ENCODE measurements at regions not wholly inside any gene's neighbourhood (a gene's known extent, or its start where the extent isn't known, plus 50 kb on each side); places are given as distances from the start of the nearest gene placed in this dataset.

DNA sequence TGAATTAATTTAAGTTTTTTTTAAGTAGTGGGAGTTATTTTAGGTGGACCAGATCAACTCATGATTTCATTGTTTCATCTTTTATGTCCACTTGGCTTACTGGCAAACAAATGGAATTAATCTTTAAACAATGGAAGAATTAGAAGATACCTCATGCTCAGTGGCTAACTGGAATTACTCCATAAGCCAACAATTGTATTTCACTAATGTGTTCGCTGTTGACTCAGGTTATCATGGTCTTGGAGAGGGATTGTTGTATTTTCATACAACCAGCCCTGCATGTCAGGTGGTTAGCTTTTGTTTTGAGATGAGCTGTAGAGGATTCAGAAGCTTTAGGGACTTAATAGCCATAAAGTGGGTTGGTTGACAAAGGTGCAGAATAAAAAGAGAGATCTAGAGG, 57.2 kb upstream of the HMCN1 start:
- Mint-ChIP-seq H3K4me3 (ENCODE audit: unreplicated experiment) (no peak overlapping the region), H3K36me3 (ENCODE audit: insufficient read depth, unreplicated experiment) (no peaks in the 10 kb centered on the region), H3K4me1 (ENCODE audit: low read depth, unreplicated experiment) (peaks cover 7% of the 10 kb centered on the region), H3K27me3 (ENCODE audit: insufficient read depth, unreplicated experiment) (no peaks in the 10 kb centered on the region), H3K9me3 (ENCODE audit: unreplicated experiment) (peaks cover 16% of the 10 kb centered on the region), H3K27ac (ENCODE audit: unreplicated experiment) (no peak overlapping the region)
- no peaks in the 10 kb centered on the region for H3K36me3 ChIP-seq (ENCODE audit: control insufficient read depth, insufficient read depth, low read length)
- no peaks in the 10 kb centered on the region for H3K27me3 ChIP-seq (replicated peaks; ENCODE audit: control insufficient read depth, insufficient read depth, low read length)
- ChIA-PET CTCF (no interaction called here), POLR2A (no interaction called here)
- H3K4me1 ChIP-seq, result peaks cover 12% of the 10 kb centered on the region; the same call in 1 of the 2 replicates
- no peak for DNase-seq
- no TSS peak for BruUV-seq (replicated peaks)
- TF ChIP-seq, protein P1, sequence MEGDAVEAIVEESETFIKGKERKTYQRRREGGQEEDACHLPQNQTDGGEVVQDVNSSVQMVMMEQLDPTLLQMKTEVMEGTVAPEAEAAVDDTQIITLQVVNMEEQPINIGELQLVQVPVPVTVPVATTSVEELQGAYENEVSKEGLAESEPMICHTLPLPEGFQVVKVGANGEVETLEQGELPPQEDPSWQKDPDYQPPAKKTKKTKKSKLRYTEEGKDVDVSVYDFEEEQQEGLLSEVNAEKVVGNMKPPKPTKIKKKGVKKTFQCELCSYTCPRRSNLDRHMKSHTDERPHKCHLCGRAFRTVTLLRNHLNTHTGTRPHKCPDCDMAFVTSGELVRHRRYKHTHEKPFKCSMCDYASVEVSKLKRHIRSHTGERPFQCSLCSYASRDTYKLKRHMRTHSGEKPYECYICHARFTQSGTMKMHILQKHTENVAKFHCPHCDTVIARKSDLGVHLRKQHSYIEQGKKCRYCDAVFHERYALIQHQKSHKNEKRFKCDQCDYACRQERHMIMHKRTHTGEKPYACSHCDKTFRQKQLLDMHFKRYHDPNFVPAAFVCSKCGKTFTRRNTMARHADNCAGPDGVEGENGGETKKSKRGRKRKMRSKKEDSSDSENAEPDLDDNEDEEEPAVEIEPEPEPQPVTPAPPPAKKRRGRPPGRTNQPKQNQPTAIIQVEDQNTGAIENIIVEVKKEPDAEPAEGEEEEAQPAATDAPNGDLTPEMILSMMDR (IDR thresholded peaks at IDR 0.05; ENCODE audit: insufficient read depth in 1 of 2, low read depth in 1 of 2, low read length in 1 of 2, severe bottlenecking in 1 of 2, unreplicated experiment in 1 of 2), result no peak
- intact Hi-C loops (cut with micrococcal nuclease; ENCODE audit: unreplicated experiment), result no loop called here
- H3K9me3 ChIP-seq, result no peaks in the 10 kb centered on the region
- H3K4me3 ChIP-seq (ENCODE audit: low read depth, low read length), result no peak overlapping the region

DNA sequence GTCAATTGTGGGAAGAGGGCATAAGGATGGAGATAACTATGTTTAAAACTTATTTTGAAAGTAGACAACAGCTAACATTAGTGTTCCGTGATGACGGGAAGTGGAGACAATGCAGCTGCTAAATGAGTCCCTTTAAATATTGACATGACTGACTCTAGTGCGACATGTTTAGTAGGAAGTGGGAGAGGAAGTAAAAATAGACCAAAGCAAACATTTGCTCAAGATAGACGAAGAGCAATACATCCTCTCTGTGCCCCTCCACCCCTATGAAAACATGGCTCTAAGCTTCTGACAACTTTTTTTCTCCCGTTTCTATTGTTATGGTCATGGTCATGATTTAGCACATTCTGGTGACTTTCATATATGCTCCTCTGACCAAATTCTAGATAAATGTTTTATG, 60.0 kb upstream of the HMCN1 start:
- no peaks in the 10 kb centered on the region for H3K9me3 ChIP-seq
- no peak overlapping the region for H3K4me3 ChIP-seq (ENCODE audit: low read depth, low read length)
- H3K27me3 ChIP-seq (replicated peaks; ENCODE audit: control insufficient read depth, insufficient read depth, low read length), result no peaks in the 10 kb centered on the region
- POLR2A ChIA-PET, result no interaction called here
- CTCF ChIA-PET, result interaction anchor here (1.2 kb wide), 1 partner anchor 504 kb away, joined by 5 read pairs; no protein-coding TSS in a partner anchor
- peaks cover 12% of the 10 kb centered on the region; the same call in 1 of the 2 replicates for H3K4me1 ChIP-seq
- BruUV-seq (replicated peaks), result no TSS peak
- no peak for DNase-seq
- peaks cover 7% of the 10 kb centered on the region for H3K4me1 Mint-ChIP-seq (ENCODE audit: low read depth, unreplicated experiment)
- H3K36me3 ChIP-seq (ENCODE audit: control insufficient read depth, insufficient read depth, low read length), result no peaks in the 10 kb centered on the region
- H3K9me3 Mint-ChIP-seq (ENCODE audit: unreplicated experiment), result peaks cover 20% of the 10 kb centered on the region
- H3K27me3 Mint-ChIP-seq (ENCODE audit: insufficient read depth, unreplicated experiment), result no peaks in the 10 kb centered on the region
- H3K27ac Mint-ChIP-seq (ENCODE audit: unreplicated experiment), result no peak overlapping the region
- no peaks in the 10 kb centered on the region for H3K36me3 Mint-ChIP-seq (ENCODE audit: insufficient read depth, unreplicated experiment)
- TF ChIP-seq, protein P1 (IDR thresholded peaks at IDR 0.05; ENCODE audit: insufficient read depth in 1 of 2, low read depth in 1 of 2, low read length in 1 of 2, severe bottlenecking in 1 of 2, unreplicated experiment in 1 of 2), result no peak
- H3K4me3 Mint-ChIP-seq (ENCODE audit: unreplicated experiment), result peak overlapping the region; percentile 7
- intact Hi-C loops (cut with micrococcal nuclease; ENCODE audit: unreplicated experiment), result no loop called here

DNA sequence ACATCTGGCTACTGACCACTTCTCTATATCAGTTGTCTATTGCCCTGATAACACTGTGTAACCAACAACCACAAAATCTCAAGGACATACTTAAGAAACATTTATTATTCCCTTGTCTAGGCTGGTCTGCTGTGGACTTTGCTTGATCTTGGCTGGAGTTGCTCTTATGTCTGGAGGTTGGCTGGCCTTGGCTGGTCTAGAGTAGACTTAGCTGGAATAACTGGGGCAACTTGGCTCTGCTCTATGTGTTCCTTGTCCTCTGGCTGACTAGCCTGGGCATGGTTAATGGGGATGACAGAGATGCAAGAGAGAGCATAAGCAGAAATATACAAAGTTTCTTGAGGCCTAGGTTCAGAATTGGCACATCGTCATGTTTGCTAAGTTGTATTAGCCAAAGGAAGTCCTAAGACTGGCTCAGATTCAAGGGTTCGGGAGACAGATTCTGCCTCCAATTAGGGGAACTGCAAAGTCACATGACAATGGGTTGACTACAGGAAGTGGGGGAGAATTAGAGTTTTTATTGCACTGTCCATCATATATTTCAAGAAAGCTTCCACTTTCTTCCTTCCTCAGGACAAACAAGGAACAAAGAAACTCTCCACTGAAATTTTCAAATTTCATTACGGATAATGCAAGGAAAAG, 61.4 kb upstream of the HMCN1 start:
- POLR2A ChIA-PET, result no interaction called here
- H3K27ac Mint-ChIP-seq (ENCODE audit: unreplicated experiment), result no peak overlapping the region

More for the DNA sequence above, 61.4 kb upstream of the HMCN1 start:
- Mint-ChIP-seq H3K36me3 (ENCODE audit: insufficient read depth, unreplicated experiment) (no peaks in the 10 kb centered on the region), H3K27me3 (ENCODE audit: insufficient read depth, unreplicated experiment) (no peaks in the 10 kb centered on the region), H3K9me3 (ENCODE audit: unreplicated experiment) (peaks cover 20% of the 10 kb centered on the region), H3K4me3 (ENCODE audit: unreplicated experiment) (no peak overlapping the region), H3K4me1 (ENCODE audit: low read depth, unreplicated experiment) (peaks cover 7% of the 10 kb centered on the region)
- TF ChIP-seq, protein P1 (IDR thresholded peaks at IDR 0.05; ENCODE audit: insufficient read depth in 1 of 2, low read depth in 1 of 2, low read length in 1 of 2, severe bottlenecking in 1 of 2, unreplicated experiment in 1 of 2), result no peak
- DNase-seq, result no peak
- H3K27me3 ChIP-seq (replicated peaks; ENCODE audit: control insufficient read depth, insufficient read depth, low read length), result no peaks in the 10 kb centered on the region
- intact Hi-C loops (cut with micrococcal nuclease; ENCODE audit: unreplicated experiment), result no loop called here
- H3K36me3 ChIP-seq (ENCODE audit: control insufficient read depth, insufficient read depth, low read length), result no peaks in the 10 kb centered on the region
- peaks cover 12% of the 10 kb centered on the region; the same call in 1 of the 2 replicates for H3K4me1 ChIP-seq
- BruUV-seq (replicated peaks), result no TSS peak
- H3K9me3 ChIP-seq, result no peaks in the 10 kb centered on the region
- CTCF ChIA-PET, result no interaction called here
- no peak overlapping the region for H3K4me3 ChIP-seq (ENCODE audit: low read depth, low read length)
